Glutamatergic neuron (in vitro differentiated cells): ENCODE measurements at regions not wholly inside any gene's neighbourhood (a gene's known extent, or its start where the extent isn't known, plus 50 kb on each side); places are given as distances from the start of the nearest gene placed in this dataset.

Experiments
- DNase-seq: peaks from one replicate; pipeline ENCODE4 v3.0.0; 2022
- H3K27ac Mint-ChIP-seq: one replicate; pipeline ENCODE4 v1.8.0; 2020; ENCODE audit warnings: mild to moderate bottlenecking, mixed read lengths, inconsistent platforms; ENCODE audit not compliant: unreplicated experiment
- H3K27me3 Mint-ChIP-seq: one replicate; pipeline ENCODE4 v1.8.0; 2020; ENCODE audit warnings: mild to moderate bottlenecking, moderate library complexity, mixed read lengths, inconsistent platforms; ENCODE audit not compliant: unreplicated experiment
- H3K36me3 Mint-ChIP-seq: one replicate; pipeline ENCODE4 v1.8.0; 2020; ENCODE audit warnings: mild to moderate bottlenecking, mixed read lengths, inconsistent platforms; ENCODE audit not compliant: unreplicated experiment
- H3K4me1 Mint-ChIP-seq: one replicate; pipeline ENCODE4 v1.8.0; 2020; ENCODE audit warnings: mild to moderate bottlenecking, low read depth, mixed read lengths, inconsistent platforms; ENCODE audit not compliant: unreplicated experiment
- H3K4me3 Mint-ChIP-seq: one replicate; pipeline ENCODE4 v1.8.0; 2020; ENCODE audit warnings: mild to moderate bottlenecking, mixed read lengths, inconsistent platforms; ENCODE audit not compliant: unreplicated experiment
- H3K9me3 Mint-ChIP-seq: one replicate; pipeline ENCODE4 v1.8.0; 2020; ENCODE audit warnings: mild to moderate bottlenecking, moderate library complexity, mixed read lengths, inconsistent platforms; ENCODE audit not compliant: unreplicated experiment
- TF ChIP-seq, protein P1 (sequence below): fragments of 200-600 bp; sonication (generic); IDR thresholded peaks from one replicate; pipeline ENCODE4 v1.5.0; 2021; ENCODE audit not compliant: partially characterized antibody, unreplicated experiment

DNA sequence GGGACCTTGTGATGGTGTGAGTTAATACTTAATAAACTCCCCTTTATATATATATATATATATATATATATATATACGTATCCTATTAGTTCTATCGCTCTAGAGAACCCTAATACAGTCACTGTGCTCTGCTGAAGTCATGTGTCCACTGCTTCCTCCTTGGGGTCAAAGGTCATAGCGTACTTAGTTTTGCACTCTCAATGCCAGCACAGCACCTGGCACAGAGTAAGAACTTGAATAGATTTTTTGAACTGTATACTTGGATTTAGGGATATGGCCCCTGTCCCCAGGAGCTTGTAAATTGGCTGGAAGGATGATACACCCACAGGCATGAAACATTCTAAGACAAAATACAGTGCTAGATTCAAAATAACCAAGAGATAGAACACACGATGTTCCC lies 58.9 kb upstream of the PLXNA4 start:
- H3K4me3 Mint-ChIP-seq = no peak overlapping the region
- no peak overlapping the region for H3K27ac Mint-ChIP-seq
- TF ChIP-seq, protein P1, sequence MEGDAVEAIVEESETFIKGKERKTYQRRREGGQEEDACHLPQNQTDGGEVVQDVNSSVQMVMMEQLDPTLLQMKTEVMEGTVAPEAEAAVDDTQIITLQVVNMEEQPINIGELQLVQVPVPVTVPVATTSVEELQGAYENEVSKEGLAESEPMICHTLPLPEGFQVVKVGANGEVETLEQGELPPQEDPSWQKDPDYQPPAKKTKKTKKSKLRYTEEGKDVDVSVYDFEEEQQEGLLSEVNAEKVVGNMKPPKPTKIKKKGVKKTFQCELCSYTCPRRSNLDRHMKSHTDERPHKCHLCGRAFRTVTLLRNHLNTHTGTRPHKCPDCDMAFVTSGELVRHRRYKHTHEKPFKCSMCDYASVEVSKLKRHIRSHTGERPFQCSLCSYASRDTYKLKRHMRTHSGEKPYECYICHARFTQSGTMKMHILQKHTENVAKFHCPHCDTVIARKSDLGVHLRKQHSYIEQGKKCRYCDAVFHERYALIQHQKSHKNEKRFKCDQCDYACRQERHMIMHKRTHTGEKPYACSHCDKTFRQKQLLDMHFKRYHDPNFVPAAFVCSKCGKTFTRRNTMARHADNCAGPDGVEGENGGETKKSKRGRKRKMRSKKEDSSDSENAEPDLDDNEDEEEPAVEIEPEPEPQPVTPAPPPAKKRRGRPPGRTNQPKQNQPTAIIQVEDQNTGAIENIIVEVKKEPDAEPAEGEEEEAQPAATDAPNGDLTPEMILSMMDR = no peak
- peaks cover 3% of the 10 kb centered on the region for H3K9me3 Mint-ChIP-seq
- no peaks in the 10 kb centered on the region for H3K36me3 Mint-ChIP-seq
- DNase-seq = no peak
- H3K4me1 Mint-ChIP-seq = no peaks in the 10 kb centered on the region
- H3K27me3 Mint-ChIP-seq = peaks cover 6% of the 10 kb centered on the region

DNA sequence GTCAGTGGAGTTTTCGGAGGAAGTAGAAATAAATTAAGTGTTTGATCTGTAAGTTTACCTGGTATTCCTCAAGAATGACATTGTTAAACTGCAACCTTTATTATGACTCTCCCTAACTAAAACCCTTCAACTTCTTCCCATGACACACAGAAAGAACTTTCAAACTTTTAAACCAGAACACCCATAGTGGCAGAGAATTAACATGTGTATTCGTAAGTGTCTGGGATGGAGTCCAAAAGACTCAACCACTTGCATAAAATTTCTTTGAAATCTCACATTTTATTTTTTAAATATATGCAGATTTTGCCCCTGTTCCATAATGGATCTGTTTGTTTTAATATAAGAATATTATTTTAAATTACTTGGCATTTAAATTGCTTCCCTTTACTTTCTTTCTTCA lies 54.6 kb upstream of the PLXNA4 start:
- Mint-ChIP-seq H3K4me1 (no peaks in the 10 kb centered on the region), H3K9me3 (no peaks in the 10 kb centered on the region), H3K27me3 (peaks cover 2% of the 10 kb centered on the region), H3K36me3 (no peaks in the 10 kb centered on the region), H3K4me3 (no peak overlapping the region), H3K27ac (no peak overlapping the region)
- DNase-seq = no peak
- TF ChIP-seq, protein P1 = no peak
